Fibroblast of lung (primary cell): ENCODE measurements at regions not wholly inside any gene's neighbourhood (a gene's known extent, or its start where the extent isn't known, plus 50 kb on each side); places are given as distances from the start of the nearest gene placed in this dataset.

Experiments used
- EZH2 ChIP-seq: IDR thresholded peaks from 2 replicates; pipeline ENCODE4 v1.5.1; 2012; ENCODE audit warnings: low read length, control low read depth, mild to moderate bottlenecking; ENCODE audit errors: missing control alignments
- TF ChIP-seq, protein P1 (sequence below), 2 donors: IDR thresholded peaks in 1 of 2; conservative IDR thresholded peaks in 1 of 2; 1 replicate in 1 of 2; 2 replicates in 1 of 2; pipeline ENCODE4 v1.5.1; 2011 to 2012; ENCODE audit warnings: low read length in 2 of 2, control low read depth in 1 of 2, inconsistent platforms in 1 of 2, low read depth in 1 of 2, mild to moderate bottlenecking in 1 of 2

DNA sequence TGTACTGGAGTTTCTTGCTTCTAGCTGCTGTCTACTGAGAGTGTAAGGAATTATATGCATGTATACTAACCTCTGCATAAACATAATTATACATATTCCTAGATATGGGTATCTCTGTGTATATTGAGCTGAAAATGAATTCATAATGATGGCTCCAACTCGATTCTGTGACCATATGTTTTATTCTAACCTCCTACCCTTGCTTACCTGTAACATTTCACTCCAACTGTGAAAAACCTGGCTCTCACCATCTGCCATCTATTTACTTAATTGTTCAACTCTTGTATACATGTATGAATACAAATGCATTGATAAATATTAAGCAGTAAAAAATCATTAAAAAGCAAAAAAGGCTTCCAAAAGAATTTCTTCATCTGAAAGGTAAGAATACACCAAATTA lies 1729.5 kb upstream of the SPRY2 start:
- TF ChIP-seq, protein P1, sequence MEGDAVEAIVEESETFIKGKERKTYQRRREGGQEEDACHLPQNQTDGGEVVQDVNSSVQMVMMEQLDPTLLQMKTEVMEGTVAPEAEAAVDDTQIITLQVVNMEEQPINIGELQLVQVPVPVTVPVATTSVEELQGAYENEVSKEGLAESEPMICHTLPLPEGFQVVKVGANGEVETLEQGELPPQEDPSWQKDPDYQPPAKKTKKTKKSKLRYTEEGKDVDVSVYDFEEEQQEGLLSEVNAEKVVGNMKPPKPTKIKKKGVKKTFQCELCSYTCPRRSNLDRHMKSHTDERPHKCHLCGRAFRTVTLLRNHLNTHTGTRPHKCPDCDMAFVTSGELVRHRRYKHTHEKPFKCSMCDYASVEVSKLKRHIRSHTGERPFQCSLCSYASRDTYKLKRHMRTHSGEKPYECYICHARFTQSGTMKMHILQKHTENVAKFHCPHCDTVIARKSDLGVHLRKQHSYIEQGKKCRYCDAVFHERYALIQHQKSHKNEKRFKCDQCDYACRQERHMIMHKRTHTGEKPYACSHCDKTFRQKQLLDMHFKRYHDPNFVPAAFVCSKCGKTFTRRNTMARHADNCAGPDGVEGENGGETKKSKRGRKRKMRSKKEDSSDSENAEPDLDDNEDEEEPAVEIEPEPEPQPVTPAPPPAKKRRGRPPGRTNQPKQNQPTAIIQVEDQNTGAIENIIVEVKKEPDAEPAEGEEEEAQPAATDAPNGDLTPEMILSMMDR (conservative IDR thresholded peaks at IDR 0.05 in 1 of 2, IDR thresholded peaks at IDR 0.05 in 1 of 2; ENCODE audit: low read depth in 1 of 2, low read length in 2 of 2) = no peak
- TF ChIP-seq EZH2 = no peak
